ENCODE measurements at regions not wholly inside any gene's neighbourhood (a gene's known extent, or its start where the extent isn't known, plus 50 kb on each side); places are given as distances from the start of the nearest gene placed in this dataset.
"Not testable (repeated sequence)": the region's sequence is repeated elsewhere in the genome, so short reads cannot be mapped to it uniquely, and the experiment has no call there.

GRCh38 chr4:8941492-8941805 is 69.8 kb upstream of the HMX1 start:
- DNase-seq; H3K4me1 Mint-ChIP-seq (ENCODE audit: low read depth, unreplicated experiment); H3K9me3 Mint-ChIP-seq (ENCODE audit: unreplicated experiment); H3K4me3 Mint-ChIP-seq (ENCODE audit: unreplicated experiment); H3K27ac Mint-ChIP-seq (ENCODE audit: unreplicated experiment); H3K36me3 Mint-ChIP-seq (ENCODE audit: unreplicated experiment); H3K27me3 Mint-ChIP-seq (ENCODE audit: unreplicated experiment): not testable (repeated sequence)

DNA sequence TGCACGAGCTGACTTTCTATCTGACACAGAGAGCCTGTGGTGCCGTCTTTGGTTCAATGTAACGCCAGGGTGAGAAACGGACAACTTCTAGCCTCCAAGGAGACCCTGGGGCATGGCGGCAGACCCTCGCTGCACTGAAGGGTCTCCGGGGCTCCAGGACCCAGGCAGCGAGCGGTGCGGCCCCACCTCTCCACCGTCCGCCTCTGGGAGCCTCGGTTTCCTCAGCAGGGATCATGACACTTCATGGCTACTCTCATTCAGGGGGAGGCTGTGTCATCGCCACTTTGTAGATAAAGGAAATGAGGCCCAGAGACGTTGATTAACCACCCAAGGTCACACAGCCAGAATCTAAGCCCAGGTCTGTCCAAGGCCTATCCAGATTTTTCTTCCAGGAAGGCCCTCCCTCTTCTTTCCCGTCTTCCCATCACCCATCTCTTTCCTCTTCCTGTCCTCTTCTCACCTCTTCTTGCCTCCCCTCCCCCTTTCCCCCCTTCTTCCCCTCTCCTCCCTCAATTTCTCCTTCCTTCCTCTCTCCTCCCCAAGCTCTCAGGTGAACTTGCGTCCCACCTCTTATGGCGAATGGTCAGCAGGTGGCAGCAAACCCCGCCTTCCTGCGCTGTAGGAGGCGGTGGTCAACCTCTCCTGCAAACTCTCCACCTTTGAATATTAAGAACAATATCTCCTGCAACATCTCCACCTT is 69.3 kb upstream of the HMX1 start:
- Mint-ChIP-seq H3K4me3 (ENCODE audit: unreplicated experiment) (no peak overlapping the region), H3K27me3 (ENCODE audit: unreplicated experiment) (no peaks in the 10 kb centered on the region), H3K9me3 (ENCODE audit: unreplicated experiment) (peaks cover 8% of the 10 kb centered on the region), H3K27ac (ENCODE audit: unreplicated experiment) (no peak overlapping the region), H3K36me3 (ENCODE audit: unreplicated experiment) (no peaks in the 10 kb centered on the region), H3K4me1 (ENCODE audit: low read depth, unreplicated experiment) (peaks cover 1% of the 10 kb centered on the region)
- TF ChIP-seq, protein P1, sequence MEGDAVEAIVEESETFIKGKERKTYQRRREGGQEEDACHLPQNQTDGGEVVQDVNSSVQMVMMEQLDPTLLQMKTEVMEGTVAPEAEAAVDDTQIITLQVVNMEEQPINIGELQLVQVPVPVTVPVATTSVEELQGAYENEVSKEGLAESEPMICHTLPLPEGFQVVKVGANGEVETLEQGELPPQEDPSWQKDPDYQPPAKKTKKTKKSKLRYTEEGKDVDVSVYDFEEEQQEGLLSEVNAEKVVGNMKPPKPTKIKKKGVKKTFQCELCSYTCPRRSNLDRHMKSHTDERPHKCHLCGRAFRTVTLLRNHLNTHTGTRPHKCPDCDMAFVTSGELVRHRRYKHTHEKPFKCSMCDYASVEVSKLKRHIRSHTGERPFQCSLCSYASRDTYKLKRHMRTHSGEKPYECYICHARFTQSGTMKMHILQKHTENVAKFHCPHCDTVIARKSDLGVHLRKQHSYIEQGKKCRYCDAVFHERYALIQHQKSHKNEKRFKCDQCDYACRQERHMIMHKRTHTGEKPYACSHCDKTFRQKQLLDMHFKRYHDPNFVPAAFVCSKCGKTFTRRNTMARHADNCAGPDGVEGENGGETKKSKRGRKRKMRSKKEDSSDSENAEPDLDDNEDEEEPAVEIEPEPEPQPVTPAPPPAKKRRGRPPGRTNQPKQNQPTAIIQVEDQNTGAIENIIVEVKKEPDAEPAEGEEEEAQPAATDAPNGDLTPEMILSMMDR (IDR thresholded peaks at IDR 0.05; ENCODE audit: partially characterized antibody, unreplicated experiment) = peak; percentile 18
- peak; percentile 69 for DNase-seq

- H3K4me3 Mint-ChIP-seq (ENCODE audit: unreplicated experiment) = no peak overlapping the region
- H3K27ac Mint-ChIP-seq (ENCODE audit: unreplicated experiment) = no peak overlapping the region
- DNase-seq = no peak
- TF ChIP-seq, protein P1 (IDR thresholded peaks at IDR 0.05; ENCODE audit: partially characterized antibody, unreplicated experiment) = no peak
- H3K36me3 Mint-ChIP-seq (ENCODE audit: unreplicated experiment) = no peaks in the 10 kb centered on the region
- H3K27me3 Mint-ChIP-seq (ENCODE audit: unreplicated experiment) = no peaks in the 10 kb centered on the region
- peaks cover 1% of the 10 kb centered on the region for H3K4me1 Mint-ChIP-seq (ENCODE audit: low read depth, unreplicated experiment)
- peaks cover 7% of the 10 kb centered on the region for H3K9me3 Mint-ChIP-seq (ENCODE audit: unreplicated experiment)
Measured at GRCh38 chr4:8939840-8940742, 68.5 kb upstream of the HMX1 start.

DNA sequence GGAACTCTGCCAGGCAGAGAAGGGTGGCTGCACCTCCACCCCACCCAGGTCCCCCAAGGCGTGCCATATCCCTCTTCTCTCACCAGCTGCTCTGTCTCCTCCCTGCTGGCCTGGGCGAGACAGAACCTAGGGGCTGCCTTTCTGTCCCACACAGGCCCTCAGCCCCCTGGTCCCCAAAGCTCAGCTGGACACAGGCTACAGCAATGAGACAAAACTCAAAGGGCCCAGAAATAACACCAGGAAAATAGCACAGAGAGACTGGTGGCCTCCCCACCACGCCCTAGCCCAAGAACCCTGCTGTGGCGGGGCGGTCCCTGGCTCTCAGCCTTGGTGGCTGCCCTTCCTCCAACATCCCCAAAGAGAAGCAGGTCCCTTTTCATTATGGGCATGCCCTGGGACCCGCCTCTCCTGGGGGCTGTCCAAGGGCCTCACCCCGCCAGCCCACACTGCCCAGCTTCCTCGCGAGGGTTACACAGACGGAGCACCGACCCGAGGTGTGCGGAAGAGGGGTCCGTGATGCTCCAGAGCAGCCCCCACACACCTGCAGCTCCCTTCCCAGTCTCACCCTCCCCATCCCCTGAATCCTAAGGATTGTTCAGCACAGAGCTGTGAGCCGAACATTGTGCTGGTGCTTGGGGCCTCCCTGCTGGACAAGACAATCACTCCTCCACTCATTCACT is 67.7 kb upstream of the HMX1 start:
- Mint-ChIP-seq H3K36me3 (ENCODE audit: unreplicated experiment) (peaks cover 5% of the 10 kb centered on the region), H3K9me3 (ENCODE audit: unreplicated experiment) (peaks cover 11% of the 10 kb centered on the region), H3K27ac (ENCODE audit: unreplicated experiment) (no peak overlapping the region), H3K4me1 (ENCODE audit: low read depth, unreplicated experiment) (peaks cover 1% of the 10 kb centered on the region), H3K27me3 (ENCODE audit: unreplicated experiment) (no peaks in the 10 kb centered on the region), H3K4me3 (ENCODE audit: unreplicated experiment) (no peak overlapping the region)
- TF ChIP-seq, protein P1 (IDR thresholded peaks at IDR 0.05; ENCODE audit: partially characterized antibody, unreplicated experiment) = no peak
- DNase-seq = no peak

- Mint-ChIP-seq H3K4me3 (ENCODE audit: unreplicated experiment) (no peak overlapping the region), H3K27me3 (ENCODE audit: unreplicated experiment) (no peaks in the 10 kb centered on the region), H3K4me1 (ENCODE audit: low read depth, unreplicated experiment) (peaks cover 1% of the 10 kb centered on the region), H3K27ac (ENCODE audit: unreplicated experiment) (no peak overlapping the region), H3K9me3 (ENCODE audit: unreplicated experiment) (peaks cover 11% of the 10 kb centered on the region), H3K36me3 (ENCODE audit: unreplicated experiment) (peaks cover 10% of the 10 kb centered on the region)
- DNase-seq = no peak
- TF ChIP-seq, protein P1 (IDR thresholded peaks at IDR 0.05; ENCODE audit: partially characterized antibody, unreplicated experiment) = no peak
Measured at GRCh38 chr4:8938623-8939022, 67.0 kb upstream of the HMX1 start.
